HepG2 (cell line): ENCODE measurements at regions not wholly inside any gene's neighbourhood (a gene's known extent, or its start where the extent isn't known, plus 50 kb on each side); places are given as distances from the start of the nearest gene placed in this dataset.

Source experiments
- ATAC-seq: fragments of 200-7000 bp; cut with Tn5 transposase; 3 replicates; pipeline ENCODE4 v1.9.1; 2020; ENCODE audit warnings: mild to moderate bottlenecking, moderate library complexity
- BruUV-seq: library from RNA; stranded (reverse); fragments of 400-500 nt; replicated peaks from 2 replicates; lab custom pipeline; 2021; lab: Mats Ljungman, UMichigan
- CTCF ChIA-PET: fragments of 300-600 bp; formaldehyde crosslinking; extraction: SDS; loops from one replicate; lab custom pipeline; 2021; ENCODE audit warnings: low total read pairs, inconsistent platforms, low intra/inter-chr PET ratio; lab: Yijun Ruan, JAX
- POLR2A ChIA-PET: fragments of 350-600 bp; sonication (Branson Sonifier 250); formaldehyde crosslinking; loops from one replicate; lab custom pipeline; 2020; ENCODE audit warnings: antibody characterized with exemption, inconsistent platforms; lab: Yijun Ruan, JAX
- DNase-seq: peaks from one replicate; pipeline ENCODE4 v3.0.0-alpha.2; 2015; ENCODE audit warnings: low spot score
- FAIRE-seq: peaks from 3 replicates; lab custom pipeline; 2011; peaks lifted over from hg19 to GRCh38; lab: Jason Lieb, UNC
- H2AFZ ChIP-seq: one replicate; pipeline ENCODE4 v1.6.1; 2011; ENCODE audit warnings: low read length, inconsistent platforms
- H3K27ac ChIP-seq: fragments of 300-600 bp; 3 replicates; pipeline ENCODE4 v1.8.0; 2011; ENCODE audit warnings: mixed run types, mild to moderate bottlenecking, mixed read lengths, low read length, inconsistent platforms; ENCODE audit not compliant: insufficient read depth; ENCODE audit errors: extremely low read length
- H3K27me3 ChIP-seq, 2 experiments: fragments of 200-600 bp in 1 of 2; 2 replicates in 1 of 2; 3 replicates in 1 of 2; pipeline versions ENCODE4 v1.6.0 to v1.8.0; 2011; ENCODE audit warnings: low read length in 2 of 2, mild to moderate bottlenecking in 2 of 2, moderate library complexity in 2 of 2, inconsistent platforms in 1 of 2; ENCODE audit not compliant: insufficient read depth in 2 of 2, control insufficient read depth in 1 of 2
- H3K36me3 ChIP-seq, 2 experiments: fragments of 200-600 bp in 1 of 2; replicated peaks in 1 of 2; 2 replicates in 1 of 2; 3 replicates in 1 of 2; pipeline versions ENCODE4 v1.5.1 to v1.8.0; 2011; ENCODE audit warnings: low read length in 2 of 2, inconsistent platforms in 1 of 2; ENCODE audit not compliant: insufficient read depth in 2 of 2, control insufficient read depth in 1 of 2
- H3K4me1 ChIP-seq: 2 replicates; pipeline ENCODE4 v1.5.1; 2012; ENCODE audit warnings: low read length, inconsistent platforms; ENCODE audit not compliant: insufficient read depth
- H3K4me2 ChIP-seq: 2 replicates; pipeline ENCODE4 v1.6.0; 2011; ENCODE audit warnings: low read depth, low read length, inconsistent platforms
- H3K4me3 ChIP-seq, 3 experiments: fragments of 200-600 bp in 1 of 3; sonication (generic), shearing (Covaris generic) in 1 of 3; replicated peaks in 1 of 3; 2 replicates each; pipeline ENCODE4 v1.5.1; 2011 to 2016; ENCODE audit warnings: low read length in 3 of 3, inconsistent platforms in 2 of 3, low read depth in 2 of 3, mild to moderate bottlenecking in 2 of 3, control low read depth in 1 of 3, mixed read lengths in 1 of 3; ENCODE audit not compliant: insufficient read depth in 1 of 3
- H3K79me2 ChIP-seq: one replicate; pipeline ENCODE4 v1.6.1; 2011; ENCODE audit warnings: low read length, inconsistent platforms; ENCODE audit not compliant: insufficient read depth
- H3K9ac ChIP-seq: 2 replicates; pipeline ENCODE4 v1.6.0; 2011; ENCODE audit warnings: mild to moderate bottlenecking, low read depth, low read length, inconsistent platforms; ENCODE audit not compliant: insufficient read depth
- H3K9me3 ChIP-seq: 2 replicates; pipeline ENCODE4 v1.5.1; 2012; ENCODE audit warnings: mild to moderate bottlenecking, low read length
- H4K20me1 ChIP-seq: 2 replicates; pipeline ENCODE4 v1.6.0; 2011; ENCODE audit warnings: inconsistent platforms, mild to moderate bottlenecking, low read length, moderate library complexity; ENCODE audit not compliant: insufficient read depth
- CC2D1A ChIP-seq: sonication (generic); formaldehyde crosslinking; IDR thresholded peaks from 2 replicates; pipeline ENCODE4 v1.8.1; 2023; ENCODE audit warnings: mild to moderate bottlenecking, missing genetic modification reagents
- MZF1 ChIP-seq: sonication (generic); formaldehyde crosslinking; IDR thresholded peaks from 2 replicates; pipeline ENCODE4 v1.8.1; 2023; ENCODE audit warnings: mild to moderate bottlenecking, missing genetic modification reagents, borderline replicate concordance
- NONO ChIP-seq, 2 experiments: fragments of 450-650 bp in 1 of 2; sonication (generic) in 1 of 2; formaldehyde crosslinking in 1 of 2; IDR thresholded peaks in 1 of 2; conservative IDR thresholded peaks in 1 of 2; 2 replicates each; pipeline versions ENCODE4 v1.6.1 to v1.8.0; 2017 to 2022; ENCODE audit warnings: mild to moderate bottlenecking in 1 of 2, missing genetic modification reagents in 1 of 2, moderate library complexity in 1 of 2
- RNF2 ChIP-seq: fragments of 450-650 bp; conservative IDR thresholded peaks from 2 replicates; pipeline ENCODE4 v1.6.1; 2016; ENCODE audit warnings: low read depth
- ZNF296 ChIP-seq: sonication (generic); formaldehyde crosslinking; conservative IDR thresholded peaks from 2 replicates; pipeline ENCODE4 v1.5.0; 2020; ENCODE audit warnings: mild to moderate bottlenecking, missing genetic modification reagents
- ZNF530 ChIP-seq: sonication (generic); formaldehyde crosslinking; IDR thresholded peaks from 2 replicates; pipeline ENCODE4 v1.5.0; 2020; ENCODE audit warnings: low read depth, mild to moderate bottlenecking, missing genetic modification reagents
- WGBS: methylation state at CpG from one replicate; pipeline ENCODE4 v1.1.6; 2017; ENCODE audit warnings: low lambda C conversion rate; 5-methylcytosine and 5-hydroxymethylcytosine counted together
- in situ Hi-C: cut with HindIII; loops from 2 replicates; pipeline ENCODE4 v1.10.0; 2017; ENCODE audit warnings: low pct_unique_long_range_greater_than_20kb; ENCODE audit not compliant: extremely low pct_ligation_motif_present
- intact Hi-C: fragments of 100-400 bp; cut with micrococcal nuclease; formaldehyde crosslinking; loops from one replicate; pipeline ENCODE4 v1.10.0; 2022; ENCODE audit not compliant: unreplicated experiment

- no peak for TF ChIP-seq MZF1 (CRISPR knock-in tag)
- Histone ChIP-seq H3K9me3 (peaks cover 9% of the 10 kb centered on the region; the same call in 1 of the 2 replicates), H3K27me3 (no peaks in the 10 kb centered on the region; a peak in 1 of 5 replicates), H3K4me1 (peaks cover 8% of the 10 kb centered on the region), H3K9ac (no peak overlapping the region), H3K36me3 (no peaks in the 10 kb centered on the region), H3K27ac (no peak overlapping the region), H3K4me3 (no peak overlapping the region), H3K79me2 (no peaks in the 10 kb centered on the region), H3K4me2 (no peak overlapping the region), H4K20me1 (no peaks in the 10 kb centered on the region), H2AFZ (no peak overlapping the region)
- ATAC-seq (no peak), DNase-seq (no peak), FAIRE-seq (no peak)
- intact Hi-C loops (no loop called here), in situ Hi-C loops (no loop called here)
- POLR2A ChIA-PET: no interaction called here
- CTCF ChIA-PET: no interaction called here
- 4% methylated on average over 2 of the region's 2 CpGs for WGBS
- no TSS peak for BruUV-seq
Measured at GRCh38 chr14:96143906-96144305, 60.7 kb upstream of the BDKRB2 start.

- H3K27ac ChIP-seq: no peak overlapping the region
- H3K36me3 ChIP-seq: no peaks in the 10 kb centered on the region
- no peaks in the 10 kb centered on the region for H3K4me1 ChIP-seq
- ChIA-PET POLR2A (no interaction called here), CTCF (no interaction called here)
- 2% methylated on average over 6 of the region's 6 CpGs for WGBS
- DNase-seq (no peak), ATAC-seq (no peak), FAIRE-seq (no peak)
- TF ChIP-seq ZNF296 (CRISPR knock-in tag): no peak
- TF ChIP-seq CC2D1A (CRISPR knock-in tag): no peak
- no peak for TF ChIP-seq RNF2
- no peak for TF ChIP-seq ZNF530 (CRISPR knock-in tag)
- TF ChIP-seq NONO (IDR thresholded peaks at IDR 0.05): no peak
- TF ChIP-seq NONO (CRISPR knock-in tag; conservative IDR thresholded peaks at IDR 0.05): no peak
- BruUV-seq: no TSS peak
- H3K4me2 ChIP-seq: no peak overlapping the region
- no peak overlapping the region for H3K9ac ChIP-seq
- H3K4me3 ChIP-seq: no peak overlapping the region
- H3K27me3 ChIP-seq: no peaks in the 10 kb centered on the region; a peak in 1 of 5 replicates
- intact Hi-C loops: no loop called here
- no peaks in the 10 kb centered on the region for H3K79me2 ChIP-seq
- no peaks in the 10 kb centered on the region for H3K9me3 ChIP-seq
- H2AFZ ChIP-seq: no peak overlapping the region
- no peaks in the 10 kb centered on the region for H4K20me1 ChIP-seq
- in situ Hi-C loops: no loop called here
Measured at GRCh38 chr14:96145116-96145864, 59.3 kb upstream of the BDKRB2 start.
